Activated naive CD4-positive, alpha-beta T cell treated with anti-CD3 and anti-CD28 coated beads for 36 hours (primary cell): ENCODE measurements at regions not wholly inside any gene's neighbourhood (a gene's known extent, or its start where the extent isn't known, plus 50 kb on each side); places are given as distances from the start of the nearest gene placed in this dataset.

ENCODE experiments used
- CTCF ChIA-PET: fragments of 350-600 bp; sonication (Branson Sonifier 250); formaldehyde crosslinking; loops from one replicate; lab custom pipeline; 2021; ENCODE audit warnings: antibody characterized with exemption; lab: Charles Lee
- DNase-seq: peaks from one replicate; pipeline ENCODE4 v3.0.0-alpha.2; 2020
- H3K27ac Mint-ChIP-seq: one replicate; pipeline ENCODE4 v1.8.0; 2021; ENCODE audit warnings: mild to moderate bottlenecking, mixed read lengths
- H3K27me3 Mint-ChIP-seq: one replicate; pipeline ENCODE4 v1.8.0; 2021; ENCODE audit warnings: low read depth, mixed read lengths
- H3K36me3 Mint-ChIP-seq: one replicate; pipeline ENCODE4 v1.8.0; 2021; ENCODE audit warnings: low read depth, mixed read lengths
- H3K4me1 Mint-ChIP-seq: one replicate; pipeline ENCODE4 v1.8.0; 2021; ENCODE audit warnings: low read depth, mixed read lengths
- H3K4me3 Mint-ChIP-seq: one replicate; pipeline ENCODE4 v1.8.0; 2021; ENCODE audit warnings: mild to moderate bottlenecking, moderate library complexity, mixed read lengths
- H3K9me3 Mint-ChIP-seq: one replicate; pipeline ENCODE4 v1.8.0; 2021; ENCODE audit warnings: mixed read lengths
- intact Hi-C: fragments of 100-400 bp; cut with micrococcal nuclease; formaldehyde crosslinking; loops from one replicate; pipeline ENCODE4 v1.15.1; 2023

GRCh38 chr7:32390210-32390609 is 100.0 kb downstream of the LSM5 start:
- intact Hi-C loops = no loop called here

DNA sequence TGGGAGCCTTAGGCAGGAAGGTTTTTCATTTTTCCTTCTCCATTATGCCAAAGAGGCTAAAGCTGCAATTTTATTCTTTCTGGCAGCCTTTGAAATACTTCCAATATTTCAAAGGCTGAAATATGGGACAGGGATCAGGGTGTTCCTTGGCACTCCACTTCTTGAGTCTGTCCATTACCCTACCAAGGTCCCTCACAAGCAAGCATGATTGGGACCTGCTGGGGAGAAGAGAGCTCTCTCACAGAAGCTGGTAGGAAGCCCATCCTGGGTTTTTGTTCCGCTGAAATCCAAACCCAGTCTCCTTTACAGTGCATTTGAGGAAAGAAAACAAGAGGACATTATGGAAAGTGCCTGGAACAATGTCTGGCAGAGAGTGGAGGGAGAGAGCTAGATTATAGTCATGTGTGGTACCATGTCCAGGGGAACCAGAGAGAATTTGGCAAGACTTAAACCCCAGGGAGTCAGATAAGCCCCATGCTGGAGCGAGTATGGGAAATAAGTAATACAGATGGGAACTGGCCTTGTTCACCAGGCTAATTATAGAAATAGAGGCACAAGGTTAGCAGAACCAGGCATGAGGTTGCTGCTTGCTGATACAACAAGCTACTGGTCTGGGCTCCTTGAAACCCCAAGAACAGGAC is 104.7 kb downstream of the LSM5 start:
- Mint-ChIP-seq H3K4me3 (no peak overlapping the region), H3K9me3 (no peaks in the 10 kb centered on the region), H3K27ac (no peak overlapping the region), H3K4me1 (no peaks in the 10 kb centered on the region), H3K27me3 (peaks cover 17% of the 10 kb centered on the region), H3K36me3 (no peaks in the 10 kb centered on the region)
- CTCF ChIA-PET = no interaction called here
- intact Hi-C loops = no loop called here
- DNase-seq = no peak

More at GRCh38 chr7:32390210-32390609, 100.0 kb downstream of the LSM5 start:
- H3K27me3 Mint-ChIP-seq = no peaks in the 10 kb centered on the region
- DNase-seq = no peak
- H3K36me3 Mint-ChIP-seq = no peaks in the 10 kb centered on the region
- CTCF ChIA-PET = interaction anchor here (0.6 kb wide), 1 partner anchor 31 kb away, joined by 3 read pairs; no protein-coding TSS in a partner anchor
- no peak overlapping the region for H3K27ac Mint-ChIP-seq
- no peaks in the 10 kb centered on the region for H3K4me1 Mint-ChIP-seq
- no peaks in the 10 kb centered on the region for H3K9me3 Mint-ChIP-seq
- H3K4me3 Mint-ChIP-seq = no peak overlapping the region

- no peak overlapping the region for H3K27ac Mint-ChIP-seq
- no peaks in the 10 kb centered on the region for H3K36me3 Mint-ChIP-seq
- CTCF ChIA-PET = no interaction called here
- peaks cover 1% of the 10 kb centered on the region for H3K9me3 Mint-ChIP-seq
- no peaks in the 10 kb centered on the region for H3K4me1 Mint-ChIP-seq
- peaks cover 18% of the 10 kb centered on the region for H3K27me3 Mint-ChIP-seq
- no peak overlapping the region for H3K4me3 Mint-ChIP-seq
- intact Hi-C loops = no loop called here
- no peak for DNase-seq
Measured at GRCh38 chr7:32381024-32381601, 109.1 kb downstream of the LSM5 start.

DNA sequence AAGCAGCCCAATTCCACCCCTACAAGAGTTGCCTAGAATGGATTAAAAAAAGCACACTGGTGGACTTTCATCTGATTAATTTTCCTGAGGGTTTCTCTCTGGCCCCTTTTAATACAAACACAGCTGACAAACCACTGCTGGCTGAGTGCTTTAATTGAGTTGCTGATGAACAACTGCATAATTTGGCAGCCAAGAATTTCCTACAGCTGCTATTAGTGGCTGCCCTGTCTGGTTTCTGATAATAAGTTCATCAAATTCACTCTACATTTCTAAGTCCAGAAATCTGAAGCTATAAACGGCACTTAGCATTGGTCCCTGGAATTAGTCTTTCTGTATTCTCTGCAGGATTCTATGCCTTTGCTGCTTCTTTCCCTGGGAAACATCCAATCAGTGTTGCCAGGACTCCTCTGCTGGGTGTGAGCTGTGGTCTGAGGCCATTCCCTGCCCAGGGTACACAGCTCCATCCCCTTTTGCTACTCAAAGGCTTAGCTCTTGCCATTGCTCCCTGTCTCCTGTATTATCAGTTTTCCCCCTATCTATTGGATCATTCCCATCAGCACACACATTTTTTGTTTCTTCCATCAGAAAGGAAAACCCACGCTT is 110.6 kb downstream of the LSM5 start:
- peaks cover 18% of the 10 kb centered on the region for H3K27me3 Mint-ChIP-seq
- no peaks in the 10 kb centered on the region for H3K4me1 Mint-ChIP-seq
- no peak overlapping the region for H3K27ac Mint-ChIP-seq
- CTCF ChIA-PET = interaction anchor here (0.6 kb wide), 1 partner anchor 169 kb away, joined by 7 read pairs; no protein-coding TSS in a partner anchor
- H3K36me3 Mint-ChIP-seq = no peaks in the 10 kb centered on the region
- no peak for DNase-seq
- H3K4me3 Mint-ChIP-seq = no peak overlapping the region
- H3K9me3 Mint-ChIP-seq = peaks cover 1% of the 10 kb centered on the region
- intact Hi-C loops = no loop called here

DNA sequence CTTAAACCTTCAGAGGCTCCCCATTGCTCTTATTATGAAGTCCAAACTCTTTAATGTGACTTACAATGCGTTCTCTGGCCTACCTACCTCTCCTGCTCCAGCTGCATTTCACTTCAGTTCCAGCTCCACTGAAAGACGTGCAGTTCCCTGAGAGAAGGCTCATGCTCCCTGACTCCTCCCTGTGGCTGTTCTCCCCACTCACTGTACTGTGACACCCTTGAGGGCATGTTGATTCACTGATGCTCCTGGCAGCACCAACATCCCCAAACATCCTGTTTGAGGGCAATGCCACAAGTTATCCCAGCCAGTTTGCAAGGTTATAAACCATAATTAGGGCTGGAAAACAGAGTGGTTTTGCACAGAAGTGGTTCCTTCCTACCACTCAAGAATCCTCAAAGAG is 111.2 kb downstream of the LSM5 start:
- Mint-ChIP-seq H3K27ac (no peak overlapping the region), H3K9me3 (peaks cover 1% of the 10 kb centered on the region), H3K36me3 (no peaks in the 10 kb centered on the region), H3K27me3 (peaks cover 16% of the 10 kb centered on the region), H3K4me1 (no peaks in the 10 kb centered on the region), H3K4me3 (no peak overlapping the region)
- CTCF ChIA-PET = interaction anchor here (0.6 kb wide), 1 partner anchor 168 kb away, joined by 7 read pairs; no protein-coding TSS in a partner anchor
- no peak for DNase-seq
- intact Hi-C loops = no loop called here

DNA sequence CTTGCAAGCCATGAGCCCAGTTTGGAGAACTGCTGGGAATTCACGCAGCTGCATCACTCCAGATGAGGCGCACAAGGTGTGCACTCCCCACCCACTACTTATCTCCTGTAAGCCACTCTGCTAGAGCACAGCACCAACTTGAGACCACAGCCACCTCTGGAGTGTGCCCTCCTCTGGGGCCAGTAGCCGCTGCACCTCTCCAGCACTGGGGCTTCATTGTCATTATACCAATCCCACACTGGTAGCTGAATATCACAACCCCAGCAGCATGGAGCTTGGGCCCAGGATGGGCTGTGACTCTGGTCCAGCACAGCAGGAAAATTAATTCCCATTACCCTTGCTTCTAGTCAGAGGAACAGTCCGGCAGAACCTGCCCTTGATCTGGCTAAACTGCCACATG is 125.6 kb downstream of the LSM5 start:
- intact Hi-C loops = no loop called here

DNA sequence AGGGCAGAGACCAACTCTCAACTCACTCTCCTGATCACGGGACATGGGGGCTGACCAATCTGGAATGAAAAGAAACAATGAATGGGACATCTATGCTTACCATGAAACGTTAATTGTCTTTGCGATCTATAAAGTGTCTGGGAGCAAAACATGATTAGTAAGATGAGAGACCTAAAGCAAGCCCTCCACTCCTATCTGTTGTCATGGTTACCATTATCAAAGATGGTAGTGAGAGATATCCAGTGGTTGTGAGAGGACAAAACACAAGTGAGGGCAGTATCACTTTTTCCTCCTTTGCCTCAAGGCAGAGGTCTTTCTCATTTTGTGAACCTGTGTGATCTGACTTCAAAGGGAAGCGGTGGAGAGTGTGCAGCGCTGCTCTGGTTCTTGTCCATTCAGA is 130.1 kb downstream of the LSM5 start:
- peaks cover 1% of the 10 kb centered on the region for H3K36me3 Mint-ChIP-seq
- DNase-seq = no peak
- CTCF ChIA-PET = interaction anchor here (1.4 kb wide), 1 partner anchor 155 kb away, joined by 3 read pairs; no protein-coding TSS in a partner anchor
- H3K9me3 Mint-ChIP-seq = no peaks in the 10 kb centered on the region
- no peak overlapping the region for H3K4me3 Mint-ChIP-seq
- intact Hi-C loops = no loop called here
- H3K27me3 Mint-ChIP-seq = peaks cover 14% of the 10 kb centered on the region
- H3K27ac Mint-ChIP-seq = no peak overlapping the region
- H3K4me1 Mint-ChIP-seq = no peaks in the 10 kb centered on the region

More for the DNA sequence above, 125.6 kb downstream of the LSM5 start:
- Mint-ChIP-seq H3K27ac (no peak overlapping the region), H3K27me3 (peaks cover 8% of the 10 kb centered on the region), H3K36me3 (peaks cover 2% of the 10 kb centered on the region), H3K4me3 (no peak overlapping the region), H3K4me1 (no peaks in the 10 kb centered on the region), H3K9me3 (peaks cover 14% of the 10 kb centered on the region)
- DNase-seq = no peak
- CTCF ChIA-PET = no interaction called here

- Mint-ChIP-seq H3K9me3 (no peaks in the 10 kb centered on the region), H3K27ac (no peak overlapping the region), H3K27me3 (peaks cover 12% of the 10 kb centered on the region), H3K4me3 (no peak overlapping the region), H3K36me3 (peaks cover 1% of the 10 kb centered on the region), H3K4me1 (no peaks in the 10 kb centered on the region)
- intact Hi-C loops = no loop called here
- CTCF ChIA-PET = interaction anchor here (1.5 to 2.2 kb wide), 2 partner anchors 10 to 146 kb away, joined by 4 to 6 read pairs; no protein-coding TSS in a partner anchor
- DNase-seq = no peak
Measured at GRCh38 chr7:32357535-32358277, 132.5 kb downstream of the LSM5 start.

GRCh38 chr7:32347244-32347828 is 142.8 kb downstream of the LSM5 start:
- CTCF ChIA-PET = interaction anchor here (0.6 to 1.6 kb wide), 4 partner anchors 11 to 882 kb away, joined by 3 to 9 read pairs (median 4); no protein-coding TSS in a partner anchor
- Mint-ChIP-seq H3K36me3 (no peaks in the 10 kb centered on the region), H3K27me3 (peaks cover 3% of the 10 kb centered on the region), H3K4me1 (no peaks in the 10 kb centered on the region), H3K9me3 (peaks cover 2% of the 10 kb centered on the region), H3K27ac (no peak overlapping the region), H3K4me3 (no peak overlapping the region)
- peak; percentile 52 for DNase-seq
- intact Hi-C loops = loop anchor here (2.0 kb wide), 2 partner anchors 131 to 603 kb away; no protein-coding TSS in a partner anchor

DNA sequence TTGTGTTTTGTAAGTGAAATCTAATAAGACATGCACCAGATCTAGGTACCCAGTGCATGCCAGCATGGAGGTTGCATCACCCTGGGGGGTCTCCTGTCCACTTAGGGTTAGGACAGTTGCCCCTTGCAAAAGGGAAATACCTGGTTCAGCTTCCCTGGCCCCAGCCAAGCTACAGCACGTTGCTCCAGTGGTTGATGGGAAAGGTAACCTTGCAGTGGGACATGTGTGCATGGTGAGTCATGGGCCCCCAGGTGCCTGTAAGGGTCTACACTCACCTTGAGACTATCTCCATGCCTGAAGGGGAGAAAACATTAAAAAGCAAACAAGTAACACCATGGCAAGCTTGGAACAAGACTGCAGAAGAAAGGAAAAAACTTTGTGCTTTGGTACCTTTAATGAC is 143.9 kb downstream of the LSM5 start:
- H3K36me3 Mint-ChIP-seq = no peaks in the 10 kb centered on the region
- H3K4me3 Mint-ChIP-seq = no peak overlapping the region
- CTCF ChIA-PET = no interaction called here
- H3K4me1 Mint-ChIP-seq = no peaks in the 10 kb centered on the region
- intact Hi-C loops = loop anchor here (2.0 kb wide), 2 partner anchors 133 to 601 kb away; no protein-coding TSS in a partner anchor
- H3K9me3 Mint-ChIP-seq = peaks cover 2% of the 10 kb centered on the region
- no peak overlapping the region for H3K27ac Mint-ChIP-seq
- DNase-seq = no peak
- H3K27me3 Mint-ChIP-seq = peaks cover 3% of the 10 kb centered on the region

DNA sequence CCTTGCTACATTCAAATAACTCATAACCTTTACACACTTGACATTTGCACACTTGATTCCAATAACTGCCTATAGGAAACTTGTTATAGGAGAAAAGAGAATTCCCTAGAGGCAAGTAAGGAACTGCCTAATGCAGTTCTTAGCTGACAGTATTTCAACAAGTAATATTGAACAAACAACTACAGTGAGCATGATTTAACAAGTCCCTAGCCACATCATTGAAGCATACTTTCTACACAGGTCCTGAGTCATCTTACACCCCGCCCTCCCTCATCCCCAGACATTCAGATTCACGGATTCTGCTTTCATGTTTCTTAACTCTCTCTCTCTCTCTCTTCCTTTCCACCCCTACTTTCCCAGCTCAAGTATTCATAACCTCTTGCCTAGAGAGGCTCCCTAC is 153.5 kb downstream of the LSM5 start:
- intact Hi-C loops = no loop called here
- H3K36me3 Mint-ChIP-seq = no peaks in the 10 kb centered on the region
- peaks cover 4% of the 10 kb centered on the region for H3K27me3 Mint-ChIP-seq
- H3K4me1 Mint-ChIP-seq = no peaks in the 10 kb centered on the region
- H3K9me3 Mint-ChIP-seq = peaks cover 7% of the 10 kb centered on the region
- no peak overlapping the region for H3K4me3 Mint-ChIP-seq
- no peak for DNase-seq
- no peak overlapping the region for H3K27ac Mint-ChIP-seq
- CTCF ChIA-PET = no interaction called here

GRCh38 chr7:32335107-32335506 is 155.1 kb downstream of the LSM5 start:
- Mint-ChIP-seq H3K27ac (no peak overlapping the region), H3K4me3 (no peak overlapping the region), H3K36me3 (no peaks in the 10 kb centered on the region), H3K4me1 (no peaks in the 10 kb centered on the region), H3K27me3 (peaks cover 4% of the 10 kb centered on the region), H3K9me3 (peaks cover 11% of the 10 kb centered on the region)
- CTCF ChIA-PET = no interaction called here
- no peak for DNase-seq
- intact Hi-C loops = no loop called here
